WERI-Rb-1 (cell line): ENCODE measurements at regions not wholly inside any gene's neighbourhood (a gene's known extent, or its start where the extent isn't known, plus 50 kb on each side); places are given as distances from the start of the nearest gene placed in this dataset.

ENCODE experiments used
- DNase-seq: peaks from one replicate; pipeline ENCODE4 v3.0.0-alpha.2; 2020
- H3K27ac ChIP-seq: fragments of 250-450 bp; sonication (Bioruptor Pico); 2 replicates; pipeline ENCODE4 v1.5.1; 2020; ENCODE audit warnings: mild to moderate bottlenecking, moderate library complexity
- H3K27me3 ChIP-seq: fragments of 250-450 bp; sonication (Bioruptor Pico); 2 replicates; pipeline ENCODE4 v1.5.1; 2021; ENCODE audit warnings: mild to moderate bottlenecking, low read depth, moderate library complexity; ENCODE audit not compliant: insufficient read depth, severe bottlenecking
- H3K36me3 ChIP-seq: fragments of 250-450 bp; sonication (Bioruptor Pico); 2 replicates; pipeline ENCODE4 v1.5.1; 2020; ENCODE audit warnings: mild to moderate bottlenecking, moderate library complexity
- H3K4me3 ChIP-seq: 2 replicates; pipeline ENCODE4 v1.5.1; 2011; ENCODE audit warnings: low read depth, mild to moderate bottlenecking, control low read depth, low read length
- H3K9me3 ChIP-seq: fragments of 250-450 bp; sonication (Bioruptor Pico); 2 replicates; pipeline ENCODE4 v1.5.1; 2021; ENCODE audit warnings: mild to moderate bottlenecking, moderate library complexity; ENCODE audit not compliant: severe bottlenecking
- TF ChIP-seq, protein P1 (sequence below): IDR thresholded peaks from 2 replicates; pipeline ENCODE4 v1.5.1; 2011; ENCODE audit warnings: low read depth, mild to moderate bottlenecking, control low read depth, inconsistent platforms, low read length

DNA sequence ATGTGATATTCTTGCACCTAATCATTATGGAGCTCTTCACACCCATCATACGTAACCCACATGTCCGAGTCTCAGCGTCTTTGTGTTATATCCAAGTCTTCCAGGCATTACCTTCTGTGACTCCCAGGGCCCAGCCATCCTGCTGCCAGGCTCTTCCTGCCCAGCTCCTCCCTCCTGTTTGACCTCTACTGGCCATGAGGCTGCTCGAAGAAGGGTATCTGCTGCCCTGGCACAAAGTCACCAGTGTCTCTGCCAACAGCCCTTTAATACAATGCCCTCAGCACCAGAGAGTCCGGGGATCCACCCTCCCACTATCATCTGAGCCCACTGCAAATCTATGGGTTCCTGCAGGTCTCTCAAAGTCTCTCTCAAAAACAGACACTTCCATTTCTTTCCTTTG lies 65.3 kb upstream of the WAC start:
- Histone ChIP-seq H3K27me3 (no peaks in the 10 kb centered on the region), H3K36me3 (no peaks in the 10 kb centered on the region), H3K9me3 (no peaks in the 10 kb centered on the region), H3K27ac (no peak overlapping the region), H3K4me3 (no peak overlapping the region)
- TF ChIP-seq, protein P1, sequence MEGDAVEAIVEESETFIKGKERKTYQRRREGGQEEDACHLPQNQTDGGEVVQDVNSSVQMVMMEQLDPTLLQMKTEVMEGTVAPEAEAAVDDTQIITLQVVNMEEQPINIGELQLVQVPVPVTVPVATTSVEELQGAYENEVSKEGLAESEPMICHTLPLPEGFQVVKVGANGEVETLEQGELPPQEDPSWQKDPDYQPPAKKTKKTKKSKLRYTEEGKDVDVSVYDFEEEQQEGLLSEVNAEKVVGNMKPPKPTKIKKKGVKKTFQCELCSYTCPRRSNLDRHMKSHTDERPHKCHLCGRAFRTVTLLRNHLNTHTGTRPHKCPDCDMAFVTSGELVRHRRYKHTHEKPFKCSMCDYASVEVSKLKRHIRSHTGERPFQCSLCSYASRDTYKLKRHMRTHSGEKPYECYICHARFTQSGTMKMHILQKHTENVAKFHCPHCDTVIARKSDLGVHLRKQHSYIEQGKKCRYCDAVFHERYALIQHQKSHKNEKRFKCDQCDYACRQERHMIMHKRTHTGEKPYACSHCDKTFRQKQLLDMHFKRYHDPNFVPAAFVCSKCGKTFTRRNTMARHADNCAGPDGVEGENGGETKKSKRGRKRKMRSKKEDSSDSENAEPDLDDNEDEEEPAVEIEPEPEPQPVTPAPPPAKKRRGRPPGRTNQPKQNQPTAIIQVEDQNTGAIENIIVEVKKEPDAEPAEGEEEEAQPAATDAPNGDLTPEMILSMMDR = no peak
- DNase-seq = no peak

DNA sequence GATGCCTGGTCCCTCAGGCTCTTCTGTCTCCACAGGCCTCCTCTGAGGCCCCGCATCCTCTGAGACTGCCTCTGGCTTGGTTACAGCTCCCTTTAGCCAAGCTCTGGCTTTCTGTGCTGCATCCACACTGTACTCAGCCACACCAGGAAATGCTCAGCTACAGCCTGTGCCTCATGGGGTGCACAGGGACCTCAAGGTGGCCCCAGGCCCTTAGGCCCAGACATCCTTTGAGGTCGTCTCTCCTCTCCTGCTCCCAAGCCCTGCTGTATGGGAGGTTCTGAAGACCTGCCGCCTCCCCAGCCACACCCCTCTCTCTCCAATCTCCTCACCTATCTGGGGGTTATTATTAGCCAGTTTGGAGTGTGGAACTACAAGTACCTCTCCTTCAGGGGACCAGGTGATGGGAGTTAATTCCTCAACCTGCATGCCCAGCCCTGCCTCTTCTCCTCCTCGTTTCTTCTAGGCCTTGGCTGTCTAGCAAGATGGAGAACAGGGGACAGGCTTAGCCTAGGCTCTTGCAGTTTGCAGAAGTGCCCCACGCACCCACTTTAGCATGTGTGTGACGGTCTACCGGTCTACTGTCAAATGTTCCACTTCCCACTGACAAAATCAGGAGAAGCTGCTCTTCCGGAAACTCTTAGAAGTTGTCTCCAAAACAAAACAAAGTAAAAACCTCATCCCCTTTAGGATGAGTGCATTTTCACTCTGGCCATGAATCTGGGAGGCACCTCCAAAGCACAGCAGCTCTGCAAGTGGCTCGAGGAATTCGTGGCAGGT lies 64.0 kb upstream of the WAC start:
- no peaks in the 10 kb centered on the region for H3K27me3 ChIP-seq
- H3K36me3 ChIP-seq = no peaks in the 10 kb centered on the region
- no peaks in the 10 kb centered on the region for H3K9me3 ChIP-seq
- no peak overlapping the region for H3K27ac ChIP-seq
- TF ChIP-seq, protein P1 = no peak
- DNase-seq = no peak
- H3K4me3 ChIP-seq = no peak overlapping the region

DNA sequence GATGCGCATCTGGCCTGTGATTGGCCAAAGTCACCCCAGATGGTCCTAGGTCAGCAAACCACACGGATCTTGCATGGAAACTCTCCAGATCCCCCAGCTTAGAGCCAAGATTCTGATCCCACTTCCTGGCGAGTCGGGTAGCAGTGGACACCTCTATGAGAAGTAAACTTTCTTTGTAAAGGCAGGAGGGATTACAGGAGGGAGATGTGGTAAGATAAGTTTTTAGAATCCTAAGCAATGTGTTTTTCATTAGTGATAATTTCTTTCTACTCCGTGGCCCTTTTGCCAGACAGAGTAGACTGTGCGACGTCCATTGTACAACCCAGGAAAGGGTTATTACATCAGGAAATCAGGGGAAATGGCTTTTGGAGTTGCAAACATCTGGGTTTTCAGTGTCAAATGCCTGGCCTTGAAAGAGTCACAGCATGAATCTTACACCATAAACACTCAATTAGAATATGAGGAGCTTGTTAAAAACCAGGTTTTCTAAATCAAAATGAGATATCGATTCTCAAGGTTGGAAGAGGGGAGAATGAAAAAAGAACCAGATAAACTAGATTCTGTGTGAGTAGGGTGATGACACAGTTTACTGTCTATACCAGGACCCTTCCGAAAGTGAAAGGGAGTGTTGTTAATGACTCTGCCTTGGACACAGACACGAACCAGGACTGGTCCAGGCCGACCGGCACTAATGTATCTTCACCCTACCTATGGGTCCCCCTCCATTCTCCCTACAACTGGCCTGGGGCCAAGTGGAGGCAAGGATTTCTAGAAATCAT lies 61.9 kb upstream of the WAC start:
- no peak overlapping the region for H3K4me3 ChIP-seq
- no peaks in the 10 kb centered on the region for H3K27me3 ChIP-seq
- DNase-seq = no peak
- no peaks in the 10 kb centered on the region for H3K36me3 ChIP-seq
- H3K27ac ChIP-seq = no peak overlapping the region
- TF ChIP-seq, protein P1 = no peak
- H3K9me3 ChIP-seq = no peaks in the 10 kb centered on the region

DNA sequence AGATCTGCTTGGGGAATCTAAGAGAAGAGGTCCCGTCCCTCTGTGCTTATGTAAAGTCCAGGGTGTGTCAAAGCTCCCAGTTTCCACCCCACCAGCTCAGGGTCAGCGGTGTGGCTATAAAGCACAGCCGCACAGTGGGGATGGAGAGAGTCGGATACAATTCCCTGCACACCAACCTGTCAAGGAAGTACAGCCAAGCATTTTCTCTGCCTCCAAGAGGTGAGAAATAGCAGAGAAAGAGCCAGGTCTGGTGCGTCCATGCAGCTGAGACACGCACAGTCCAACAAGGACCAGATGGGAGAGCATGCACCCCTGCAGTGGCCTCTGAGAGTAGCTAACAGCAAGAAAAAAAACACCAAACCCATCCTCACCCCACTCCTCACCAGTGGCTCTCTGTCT lies 61.3 kb upstream of the WAC start:
- Histone ChIP-seq H3K36me3 (no peaks in the 10 kb centered on the region), H3K27me3 (no peaks in the 10 kb centered on the region), H3K27ac (no peak overlapping the region), H3K4me3 (no peak overlapping the region), H3K9me3 (no peaks in the 10 kb centered on the region)
- TF ChIP-seq, protein P1 = no peak
- no peak for DNase-seq

DNA sequence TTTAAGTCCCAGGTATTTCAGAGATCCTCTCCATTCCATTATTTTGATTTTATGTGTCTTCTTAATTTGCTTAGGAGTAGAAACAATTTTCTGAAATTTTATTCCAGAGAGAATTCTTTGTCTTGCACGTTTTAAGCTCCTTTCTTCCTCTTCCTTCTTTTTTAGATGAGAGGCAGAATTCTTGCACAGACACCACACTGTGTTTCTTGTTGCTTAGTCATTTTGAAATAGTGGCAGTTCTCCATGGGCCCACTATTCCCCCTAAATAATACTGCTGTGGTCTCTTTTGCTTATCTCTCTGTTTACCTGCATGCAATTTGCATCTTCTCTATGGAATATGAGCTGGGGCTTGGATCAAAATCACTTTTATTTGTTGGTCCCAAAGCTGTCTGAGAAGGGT lies 54.3 kb upstream of the WAC start:
- no peak for DNase-seq
- Histone ChIP-seq H3K27ac (no peak overlapping the region), H3K36me3 (no peaks in the 10 kb centered on the region), H3K27me3 (no peaks in the 10 kb centered on the region), H3K9me3 (no peaks in the 10 kb centered on the region), H3K4me3 (no peak overlapping the region)
- TF ChIP-seq, protein P1 = no peak
